ENCODE measurements at regions not wholly inside any gene's neighbourhood (a gene's known extent, or its start where the extent isn't known, plus 50 kb on each side); places are given as distances from the start of the nearest gene placed in this dataset.

DNA sequence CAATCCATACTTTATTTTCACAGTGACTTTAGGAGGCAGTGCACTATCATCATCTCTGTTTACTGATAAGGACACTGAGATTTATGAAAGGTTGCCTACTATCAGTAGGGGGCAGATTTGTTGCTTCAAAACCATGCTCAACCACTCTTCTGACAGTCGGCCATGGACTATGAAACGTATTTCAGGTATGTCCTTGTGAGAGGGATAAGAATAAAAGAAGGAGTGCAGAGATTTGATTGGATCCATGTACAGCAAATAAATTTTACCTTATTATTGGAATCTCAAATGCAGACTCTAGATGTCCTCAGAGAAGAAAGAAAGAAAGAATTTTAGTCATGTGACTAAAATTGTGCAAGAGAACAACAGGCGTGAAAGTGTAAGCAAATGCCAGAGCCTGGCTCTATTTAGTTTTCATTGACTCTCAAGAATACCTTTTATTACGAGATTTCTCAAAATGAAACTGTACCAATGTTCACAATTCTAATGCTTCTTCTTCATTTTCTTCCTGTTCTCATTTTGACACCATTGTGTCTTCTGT, 296.6 kb upstream of the RASA1 start:
- H3K27ac ChIP-seq, result no peak overlapping the region

DNA sequence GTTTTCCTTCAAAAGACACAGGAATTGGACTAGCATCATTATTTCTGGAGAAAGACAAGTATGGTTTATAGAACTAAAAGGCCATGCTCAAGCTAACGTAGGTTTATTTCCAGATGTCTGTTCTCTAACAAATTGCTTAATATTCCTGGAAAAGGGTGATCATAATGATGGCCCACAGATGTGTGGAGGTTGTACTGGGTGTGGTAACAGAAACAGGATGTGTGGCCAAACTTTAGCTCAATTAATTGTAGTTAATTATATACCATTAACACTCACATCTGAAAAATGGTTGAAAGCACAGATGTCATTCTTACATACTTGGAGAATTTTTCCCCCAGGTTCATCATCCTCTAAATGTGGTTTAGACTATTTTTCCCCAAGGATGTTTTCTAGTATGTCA, 292.7 kb upstream of the RASA1 start:
- no peak overlapping the region for H3K27ac ChIP-seq
- TF ChIP-seq, protein P1, sequence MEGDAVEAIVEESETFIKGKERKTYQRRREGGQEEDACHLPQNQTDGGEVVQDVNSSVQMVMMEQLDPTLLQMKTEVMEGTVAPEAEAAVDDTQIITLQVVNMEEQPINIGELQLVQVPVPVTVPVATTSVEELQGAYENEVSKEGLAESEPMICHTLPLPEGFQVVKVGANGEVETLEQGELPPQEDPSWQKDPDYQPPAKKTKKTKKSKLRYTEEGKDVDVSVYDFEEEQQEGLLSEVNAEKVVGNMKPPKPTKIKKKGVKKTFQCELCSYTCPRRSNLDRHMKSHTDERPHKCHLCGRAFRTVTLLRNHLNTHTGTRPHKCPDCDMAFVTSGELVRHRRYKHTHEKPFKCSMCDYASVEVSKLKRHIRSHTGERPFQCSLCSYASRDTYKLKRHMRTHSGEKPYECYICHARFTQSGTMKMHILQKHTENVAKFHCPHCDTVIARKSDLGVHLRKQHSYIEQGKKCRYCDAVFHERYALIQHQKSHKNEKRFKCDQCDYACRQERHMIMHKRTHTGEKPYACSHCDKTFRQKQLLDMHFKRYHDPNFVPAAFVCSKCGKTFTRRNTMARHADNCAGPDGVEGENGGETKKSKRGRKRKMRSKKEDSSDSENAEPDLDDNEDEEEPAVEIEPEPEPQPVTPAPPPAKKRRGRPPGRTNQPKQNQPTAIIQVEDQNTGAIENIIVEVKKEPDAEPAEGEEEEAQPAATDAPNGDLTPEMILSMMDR (conservative IDR thresholded peaks at IDR 0.05), result no peak
- no peak for TF ChIP-seq ZFX (IDR thresholded peaks at IDR 0.05)

More for the DNA sequence above, 296.6 kb upstream of the RASA1 start:
- TF ChIP-seq ZFX (IDR thresholded peaks at IDR 0.05), result no peak
- TF ChIP-seq, protein P1 (conservative IDR thresholded peaks at IDR 0.05), result peak; percentile 43

DNA sequence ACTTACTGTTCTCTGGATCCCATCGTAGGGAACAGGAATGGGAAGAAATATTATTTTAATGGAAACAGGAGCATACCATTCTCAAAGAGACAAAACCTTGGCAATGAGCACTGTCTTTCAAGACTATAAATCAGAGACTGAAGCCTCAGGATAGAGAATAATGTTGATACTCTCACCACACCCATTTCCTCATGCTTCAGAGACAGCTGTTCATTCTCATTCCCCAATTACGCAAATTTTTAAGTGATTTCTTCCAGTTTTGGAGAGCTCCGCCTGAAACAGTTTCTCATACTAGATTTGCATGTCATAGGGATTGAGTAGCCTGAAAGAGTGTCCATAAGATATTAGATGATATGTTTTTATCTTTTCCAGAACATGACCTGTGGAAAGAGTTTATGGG, 290.5 kb upstream of the RASA1 start:
- TF ChIP-seq ZFX (IDR thresholded peaks at IDR 0.05), result no peak
- TF ChIP-seq, protein P1 (conservative IDR thresholded peaks at IDR 0.05), result no peak

DNA sequence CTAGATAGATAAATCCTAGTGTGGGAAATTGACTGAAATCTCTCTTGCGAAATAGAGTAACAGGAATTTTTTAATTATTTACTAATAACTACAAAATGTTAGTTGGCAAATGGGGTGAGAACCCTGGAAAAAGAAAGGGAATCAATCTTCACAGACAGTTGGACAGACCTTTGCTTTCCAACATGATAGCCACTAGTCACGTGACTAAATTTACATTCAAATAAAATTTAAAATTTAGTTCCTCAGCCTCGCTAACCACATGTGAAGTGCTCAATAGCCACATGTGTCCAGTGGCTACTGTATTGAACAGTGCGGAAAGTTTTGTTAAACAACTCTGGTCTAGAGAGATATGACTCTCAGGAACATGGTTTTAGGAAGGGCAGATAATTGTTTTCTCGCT, 289.9 kb upstream of the RASA1 start:
- no peak overlapping the region for H3K27ac ChIP-seq
- TF ChIP-seq, protein P1 (conservative IDR thresholded peaks at IDR 0.05), result no peak
- no peak for TF ChIP-seq ZFX (IDR thresholded peaks at IDR 0.05)

More for the DNA sequence above, 290.5 kb upstream of the RASA1 start:
- H3K27ac ChIP-seq, result no peak overlapping the region

DNA sequence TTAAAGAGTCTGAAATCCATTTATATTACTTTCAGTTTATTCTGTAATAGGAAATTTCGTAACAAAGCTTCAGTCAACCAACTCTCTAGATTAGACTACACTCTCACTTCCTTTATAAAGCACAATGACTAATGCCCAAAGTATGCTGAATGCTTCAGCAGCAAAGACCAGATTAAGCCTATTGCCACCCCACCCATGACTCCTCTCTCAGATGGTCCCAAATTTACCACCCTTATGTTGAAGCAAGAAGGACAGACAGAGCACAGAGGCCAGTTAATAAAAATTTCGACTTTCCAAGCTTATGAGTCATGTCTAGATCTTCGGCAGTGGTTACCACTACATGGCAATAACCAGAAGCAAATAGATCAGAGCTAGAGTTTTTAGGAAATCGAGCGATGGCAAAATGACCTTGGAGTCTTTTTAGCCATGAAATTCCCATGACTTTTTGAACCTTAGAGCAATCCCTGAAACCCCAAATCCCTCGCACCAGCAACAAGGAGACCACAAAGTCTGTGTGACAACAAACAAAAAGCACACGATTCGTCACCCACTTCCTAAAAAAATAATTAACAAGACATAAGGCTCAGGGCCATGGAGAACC, 287.8 kb upstream of the RASA1 start:
- H3K27ac ChIP-seq, result no peak overlapping the region
- no peak for TF ChIP-seq ZFX (IDR thresholded peaks at IDR 0.05)
- TF ChIP-seq, protein P1 (conservative IDR thresholded peaks at IDR 0.05), result no peak

DNA sequence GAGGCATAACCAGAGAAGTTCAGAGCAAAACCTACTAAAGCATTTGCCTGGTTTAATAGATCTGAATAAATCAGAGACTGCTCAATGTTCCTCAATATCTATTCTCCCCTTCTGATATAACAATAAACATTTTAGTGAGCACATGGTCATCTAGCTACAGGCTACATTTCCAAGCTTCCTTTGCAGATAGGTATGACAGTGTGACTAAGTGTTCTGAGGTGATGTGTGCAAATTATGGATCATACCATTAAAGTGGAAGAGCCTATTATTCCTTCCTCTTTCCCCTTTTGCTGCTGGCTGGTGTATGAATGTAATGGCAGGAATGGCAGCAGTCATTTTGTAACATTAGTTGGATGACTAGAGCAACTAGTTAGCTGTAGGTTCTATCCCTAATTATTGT, 285.8 kb upstream of the RASA1 start:
- no peak overlapping the region for H3K27ac ChIP-seq
- TF ChIP-seq ZFX (IDR thresholded peaks at IDR 0.05), result no peak
- TF ChIP-seq, protein P1 (conservative IDR thresholded peaks at IDR 0.05), result no peak

DNA sequence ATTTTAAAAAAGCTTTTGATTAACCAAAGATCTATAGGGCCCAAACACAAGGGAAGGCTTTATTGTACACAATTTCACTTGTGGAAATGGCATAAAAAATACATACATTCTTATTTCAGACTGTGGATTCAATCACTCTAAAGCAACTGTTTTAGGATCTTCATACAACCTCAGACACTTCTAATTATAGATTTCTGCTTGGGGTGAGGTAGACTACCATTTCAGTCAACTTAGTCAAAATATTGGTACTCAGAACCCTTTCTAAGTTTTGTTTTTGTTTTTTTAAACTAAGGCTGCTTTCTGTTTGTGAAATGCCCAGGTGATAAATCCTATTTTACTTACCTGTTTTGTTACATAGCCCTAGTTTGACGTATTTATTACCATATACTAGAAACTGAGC, 284.5 kb upstream of the RASA1 start:
- H3K27ac ChIP-seq, result no peak overlapping the region
- TF ChIP-seq, protein P1 (conservative IDR thresholded peaks at IDR 0.05), result no peak
- no peak for TF ChIP-seq ZFX (IDR thresholded peaks at IDR 0.05)
